ENCODE measurements at regions not wholly inside any gene's neighbourhood (a gene's known extent, or its start where the extent isn't known, plus 50 kb on each side); places are given as distances from the start of the nearest gene placed in this dataset.

- Histone ChIP-seq H3K36me3 (ENCODE audit: insufficient read depth, low read length) (no peaks in the 10 kb centered on the region), H3K27me3 (ENCODE audit: insufficient read depth, low read length) (no peaks in the 10 kb centered on the region), H2AFZ (ENCODE audit: low read depth, low read length) (no peak overlapping the region), H3K9me3 (ENCODE audit: low read length) (no peaks in the 10 kb centered on the region), H3K4me1 (ENCODE audit: insufficient read depth, low read length) (no peaks in the 10 kb centered on the region), H3K4me3 (ENCODE audit: low read length) (no peak overlapping the region)
Measured at GRCh38 chr15:31228980-31229826, 97.4 kb upstream of the KLF13 start.

GRCh38 chr15:31230630-31231485 lies 95.8 kb upstream of the KLF13 start:
- no peaks in the 10 kb centered on the region for H3K27me3 ChIP-seq (ENCODE audit: insufficient read depth, low read length)
- H3K4me3 ChIP-seq (ENCODE audit: low read length) = no peak overlapping the region
- H3K9me3 ChIP-seq (ENCODE audit: low read length) = peaks cover 2% of the 10 kb centered on the region
- H3K4me1 ChIP-seq (ENCODE audit: insufficient read depth, low read length) = peaks cover 1% of the 10 kb centered on the region
- no peak overlapping the region for H2AFZ ChIP-seq (ENCODE audit: low read depth, low read length)
- no peaks in the 10 kb centered on the region for H3K36me3 ChIP-seq (ENCODE audit: insufficient read depth, low read length)

- no peak overlapping the region for H3K4me3 ChIP-seq (ENCODE audit: low read length)
- no peak overlapping the region for H2AFZ ChIP-seq (ENCODE audit: low read depth, low read length)
- H3K4me1 ChIP-seq (ENCODE audit: insufficient read depth, low read length) = peaks cover 11% of the 10 kb centered on the region
- H3K27me3 ChIP-seq (ENCODE audit: insufficient read depth, low read length) = no peaks in the 10 kb centered on the region
- peaks cover 2% of the 10 kb centered on the region for H3K9me3 ChIP-seq (ENCODE audit: low read length)
- H3K36me3 ChIP-seq (ENCODE audit: insufficient read depth, low read length) = no peaks in the 10 kb centered on the region
Measured at GRCh38 chr15:31234815-31235214, 91.8 kb upstream of the KLF13 start.

DNA sequence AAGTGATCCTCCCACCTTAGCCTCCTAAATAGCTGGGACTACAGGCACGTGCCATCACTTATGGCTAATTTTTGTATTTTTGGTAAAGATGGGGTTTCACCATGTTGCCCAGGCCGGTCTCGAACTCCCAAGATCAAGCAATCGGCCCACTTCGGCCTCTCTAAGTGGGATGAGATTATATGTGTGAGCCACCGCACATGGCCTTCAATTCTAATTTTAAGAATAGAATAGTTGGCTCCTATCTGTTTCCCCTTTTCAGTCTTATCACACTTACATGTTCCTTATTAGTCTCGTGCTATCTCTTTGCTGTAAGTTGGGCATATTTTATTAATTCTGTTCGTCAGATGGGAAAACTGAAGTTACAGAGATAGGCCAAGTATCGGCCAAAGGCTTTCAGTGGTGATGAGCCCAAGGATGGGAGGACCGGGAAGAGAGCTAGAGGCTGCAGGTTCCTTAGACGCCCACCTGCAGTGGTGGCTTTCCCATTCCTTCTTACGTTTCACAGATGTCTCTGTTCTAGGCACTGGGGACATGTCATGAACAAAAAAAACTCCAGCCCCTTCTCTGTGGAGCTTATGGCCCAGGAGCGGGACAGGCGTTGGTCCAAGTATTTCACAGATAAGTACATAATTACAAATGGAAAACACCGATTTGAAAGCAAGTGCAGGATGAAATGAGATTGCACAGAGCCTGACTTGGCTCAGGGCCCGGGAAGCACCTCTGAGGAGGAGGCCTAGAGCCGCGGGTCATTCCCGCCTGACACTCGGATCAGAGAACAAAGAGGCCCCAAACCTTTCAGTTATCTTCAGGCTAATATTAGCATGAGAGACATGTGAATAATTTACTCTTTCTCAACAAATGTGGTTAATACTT lies 91.1 kb upstream of the KLF13 start:
- Histone ChIP-seq H3K27me3 (ENCODE audit: insufficient read depth, low read length) (no peaks in the 10 kb centered on the region), H3K4me1 (ENCODE audit: insufficient read depth, low read length) (peaks cover 11% of the 10 kb centered on the region), H3K9me3 (ENCODE audit: low read length) (peaks cover 2% of the 10 kb centered on the region), H3K4me3 (ENCODE audit: low read length) (no peak overlapping the region), H2AFZ (ENCODE audit: low read depth, low read length) (no peak overlapping the region), H3K36me3 (ENCODE audit: insufficient read depth, low read length) (no peaks in the 10 kb centered on the region)

DNA sequence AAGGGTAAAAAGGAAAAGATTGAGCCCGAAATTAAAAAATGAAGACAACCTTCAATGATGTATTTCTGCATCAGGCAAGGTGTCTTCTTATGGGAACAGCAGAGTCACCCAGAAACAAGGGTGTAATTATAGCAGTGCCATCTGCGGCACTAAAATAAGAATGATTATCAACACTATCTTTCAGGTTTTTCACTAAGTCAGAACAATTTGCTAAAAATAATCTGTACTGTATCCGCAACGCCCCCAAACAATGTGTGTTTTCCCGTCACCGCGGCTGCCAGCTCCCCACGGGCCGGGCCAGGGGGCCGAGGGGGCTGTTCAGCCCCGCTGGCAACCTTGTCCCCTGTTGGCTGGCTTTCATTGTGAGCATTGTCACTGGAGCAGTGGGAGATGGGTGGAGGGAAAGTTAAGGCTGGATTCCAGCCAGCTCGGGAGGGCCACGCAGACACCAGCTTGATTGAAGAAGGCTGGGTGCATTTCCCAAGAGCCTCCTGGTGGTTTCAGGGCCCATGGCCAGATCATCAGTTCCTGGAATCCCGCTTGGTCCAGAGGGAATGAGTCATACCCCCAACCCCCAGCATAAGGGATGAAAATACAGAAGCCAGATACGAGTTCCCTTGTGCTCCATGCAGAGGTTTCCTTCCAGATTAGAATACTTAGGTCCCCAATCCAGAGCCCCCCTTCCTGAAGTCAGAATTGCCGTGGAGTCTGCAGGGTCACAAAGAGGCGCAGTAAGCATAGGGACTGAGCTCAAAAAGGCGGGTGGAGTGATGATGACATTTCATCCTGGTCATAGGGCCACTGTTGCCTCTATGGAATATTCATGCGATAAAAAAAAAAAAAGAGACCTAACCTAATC lies 90.2 kb upstream of the KLF13 start:
- H2AFZ ChIP-seq (ENCODE audit: low read depth, low read length) = no peak overlapping the region
- H3K9me3 ChIP-seq (ENCODE audit: low read length) = peaks cover 2% of the 10 kb centered on the region
- peaks cover 11% of the 10 kb centered on the region for H3K4me1 ChIP-seq (ENCODE audit: insufficient read depth, low read length)
- H3K27me3 ChIP-seq (ENCODE audit: insufficient read depth, low read length) = no peaks in the 10 kb centered on the region
- H3K36me3 ChIP-seq (ENCODE audit: insufficient read depth, low read length) = no peaks in the 10 kb centered on the region
- H3K4me3 ChIP-seq (ENCODE audit: low read length) = no peak overlapping the region

DNA sequence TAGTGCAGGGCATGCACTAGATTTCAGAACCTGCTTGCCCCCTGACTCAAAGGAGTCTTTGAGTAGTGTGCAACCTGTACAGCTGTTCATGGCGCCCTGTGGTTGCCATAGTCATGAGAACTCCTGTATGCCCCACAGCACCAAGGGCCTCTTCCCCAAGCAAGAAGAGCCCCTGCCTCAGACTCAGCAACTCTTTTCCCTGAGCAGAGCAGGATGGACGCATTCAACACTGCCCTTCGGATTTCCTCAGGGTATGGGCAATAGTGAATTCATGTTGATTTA lies 89.7 kb upstream of the KLF13 start:
- Histone ChIP-seq H2AFZ (ENCODE audit: low read depth, low read length) (no peak overlapping the region), H3K36me3 (ENCODE audit: insufficient read depth, low read length) (no peaks in the 10 kb centered on the region), H3K4me3 (ENCODE audit: low read length) (no peak overlapping the region), H3K4me1 (ENCODE audit: insufficient read depth, low read length) (peaks cover 11% of the 10 kb centered on the region), H3K27me3 (ENCODE audit: insufficient read depth, low read length) (no peaks in the 10 kb centered on the region), H3K9me3 (ENCODE audit: low read length) (peaks cover 3% of the 10 kb centered on the region)

- H3K27me3 ChIP-seq (ENCODE audit: insufficient read depth, low read length) = no peaks in the 10 kb centered on the region
- H3K9me3 ChIP-seq (ENCODE audit: low read length) = peaks cover 3% of the 10 kb centered on the region
- no peak overlapping the region for H3K4me3 ChIP-seq (ENCODE audit: low read length)
- no peak overlapping the region for H2AFZ ChIP-seq (ENCODE audit: low read depth, low read length)
- H3K4me1 ChIP-seq (ENCODE audit: insufficient read depth, low read length) = peaks cover 11% of the 10 kb centered on the region
- H3K36me3 ChIP-seq (ENCODE audit: insufficient read depth, low read length) = no peaks in the 10 kb centered on the region
Measured at GRCh38 chr15:31238906-31239305, 87.7 kb upstream of the KLF13 start.

- Histone ChIP-seq H3K9me3 (ENCODE audit: low read length) (peaks cover 3% of the 10 kb centered on the region), H3K4me1 (ENCODE audit: insufficient read depth, low read length) (peaks cover 11% of the 10 kb centered on the region), H3K36me3 (ENCODE audit: insufficient read depth, low read length) (no peaks in the 10 kb centered on the region), H3K4me3 (ENCODE audit: low read length) (no peak overlapping the region), H3K27me3 (ENCODE audit: insufficient read depth, low read length) (no peaks in the 10 kb centered on the region), H2AFZ (ENCODE audit: low read depth, low read length) (no peak overlapping the region)
Measured at GRCh38 chr15:31239409-31239808, 87.2 kb upstream of the KLF13 start.

DNA sequence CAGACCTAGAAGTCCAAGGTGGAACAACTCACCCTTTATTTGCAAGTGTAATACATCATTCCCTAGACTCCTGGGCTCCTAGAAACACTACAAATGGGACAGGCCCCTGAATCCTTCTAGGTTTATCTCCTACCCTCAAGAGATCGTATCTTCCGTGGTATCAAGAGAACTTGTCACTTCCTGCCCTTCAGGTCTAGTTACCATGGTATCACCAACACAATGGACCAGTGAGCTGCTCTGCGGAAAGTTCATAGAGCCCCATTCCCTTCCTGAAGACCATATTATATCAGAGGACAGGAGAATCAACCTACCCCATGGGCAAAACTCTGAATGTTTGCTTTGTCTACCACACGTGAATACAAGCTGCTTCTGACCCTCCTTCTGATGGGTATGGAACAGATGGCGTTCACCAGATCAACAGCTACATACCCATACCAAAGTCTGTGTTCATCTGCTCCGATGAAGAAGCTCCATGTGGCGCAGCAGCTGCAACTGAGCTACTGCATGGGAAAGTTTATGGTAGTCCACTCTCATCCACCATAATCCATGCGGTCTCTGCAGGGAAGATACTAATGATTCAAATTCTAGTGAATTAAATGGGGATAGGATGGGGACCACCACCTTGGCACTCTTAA lies 84.6 kb upstream of the KLF13 start:
- H2AFZ ChIP-seq (ENCODE audit: low read depth, low read length) = no peak overlapping the region

DNA sequence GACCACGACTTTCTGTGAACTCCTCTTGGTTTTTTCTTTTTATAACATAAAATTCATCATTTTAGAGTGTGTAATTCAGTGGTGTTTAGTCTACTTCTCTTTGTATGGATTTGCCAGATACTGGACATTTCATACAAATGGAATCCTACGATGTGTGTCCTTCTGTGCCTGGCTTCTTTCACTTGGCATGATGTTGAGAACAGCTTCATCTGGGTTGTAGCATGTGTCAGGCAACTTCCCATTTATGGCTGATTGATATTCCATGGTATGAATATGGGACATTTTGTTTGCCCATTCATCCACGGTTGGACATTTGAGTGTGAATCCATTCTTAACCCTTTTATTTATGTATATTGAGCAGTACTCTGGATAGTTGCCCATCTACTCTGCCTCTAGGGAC lies 82.7 kb upstream of the KLF13 start:
- H3K9me3 ChIP-seq (ENCODE audit: low read length) = peaks cover 2% of the 10 kb centered on the region
- H2AFZ ChIP-seq (ENCODE audit: low read depth, low read length) = no peak overlapping the region
- H3K36me3 ChIP-seq (ENCODE audit: insufficient read depth, low read length) = no peaks in the 10 kb centered on the region
- H3K27me3 ChIP-seq (ENCODE audit: insufficient read depth, low read length) = no peaks in the 10 kb centered on the region
- no peak overlapping the region for H3K4me3 ChIP-seq (ENCODE audit: low read length)
- H3K4me1 ChIP-seq (ENCODE audit: insufficient read depth, low read length) = no peaks in the 10 kb centered on the region

More for the DNA sequence above, 84.6 kb upstream of the KLF13 start:
- Histone ChIP-seq H3K27me3 (ENCODE audit: insufficient read depth, low read length) (no peaks in the 10 kb centered on the region), H3K4me1 (ENCODE audit: insufficient read depth, low read length) (no peaks in the 10 kb centered on the region), H3K9me3 (ENCODE audit: low read length) (peaks cover 2% of the 10 kb centered on the region), H3K36me3 (ENCODE audit: insufficient read depth, low read length) (no peaks in the 10 kb centered on the region), H3K4me3 (ENCODE audit: low read length) (no peak overlapping the region)

- Histone ChIP-seq H2AFZ (ENCODE audit: low read depth, low read length) (no peak overlapping the region), H3K9me3 (ENCODE audit: low read length) (peaks cover 2% of the 10 kb centered on the region), H3K36me3 (ENCODE audit: insufficient read depth, low read length) (no peaks in the 10 kb centered on the region), H3K27me3 (ENCODE audit: insufficient read depth, low read length) (no peaks in the 10 kb centered on the region), H3K4me1 (ENCODE audit: insufficient read depth, low read length) (no peaks in the 10 kb centered on the region), H3K4me3 (ENCODE audit: low read length) (no peak overlapping the region)
Measured at GRCh38 chr15:31245135-31245689, 81.4 kb upstream of the KLF13 start.

GRCh38 chr15:31245756-31246155 lies 80.9 kb upstream of the KLF13 start:
- Histone ChIP-seq H3K9me3 (ENCODE audit: low read length) (peaks cover 2% of the 10 kb centered on the region), H3K27me3 (ENCODE audit: insufficient read depth, low read length) (no peaks in the 10 kb centered on the region), H2AFZ (ENCODE audit: low read depth, low read length) (no peak overlapping the region), H3K36me3 (ENCODE audit: insufficient read depth, low read length) (no peaks in the 10 kb centered on the region), H3K4me3 (ENCODE audit: low read length) (no peak overlapping the region), H3K4me1 (ENCODE audit: insufficient read depth, low read length) (no peaks in the 10 kb centered on the region)
